A673 (cell line): ENCODE measurements at regions not wholly inside any gene's neighbourhood (a gene's known extent, or its start where the extent isn't known, plus 50 kb on each side); places are given as distances from the start of the nearest gene placed in this dataset.

Source experiments
- BruUV-seq: library from RNA; stranded (reverse); fragments of 400-500 nt; replicated peaks from 2 replicates; lab custom pipeline; 2021; lab: Mats Ljungman, UMichigan
- CTCF ChIA-PET: fragments of 300-600 bp; sonication (Branson Sonifier 250); formaldehyde crosslinking; loops from one replicate; lab custom pipeline; 2022; ENCODE audit warnings: antibody characterized with exemption; lab: Charles Lee
- POLR2A ChIA-PET: fragments of 300-600 bp; sonication (Branson Sonifier 250); formaldehyde crosslinking; loops from one replicate; lab custom pipeline; 2022; ENCODE audit warnings: antibody characterized with exemption; ENCODE audit not compliant: low non-redundant PET; lab: Charles Lee
- DNase-seq: peaks from one replicate; pipeline ENCODE4 v3.0.0-alpha.2; 2015; ENCODE audit warnings: low spot score
- H3K27ac ChIP-seq: fragments of 200-600 bp; sonication (generic); 2 replicates; pipeline ENCODE4 v1.5.1; 2016; ENCODE audit warnings: mixed run types, low read depth, mild to moderate bottlenecking, mixed read lengths, antibody characterized with exemption, low read length; ENCODE audit not compliant: poor library complexity, severe bottlenecking
- H3K27me3 ChIP-seq: fragments of 200-600 bp; sonication (generic); replicated peaks from 2 replicates; pipeline ENCODE4 v1.6.1; 2017; ENCODE audit warnings: mixed run types, low read depth, mild to moderate bottlenecking, mixed read lengths, antibody characterized with exemption, low read length; ENCODE audit not compliant: insufficient read depth, poor library complexity
- H3K36me3 ChIP-seq: fragments of 200-600 bp; sonication (generic); 2 replicates; pipeline ENCODE4 v1.6.1; 2016; ENCODE audit warnings: mixed run types, mild to moderate bottlenecking, mixed read lengths, antibody characterized with exemption, low read length; ENCODE audit not compliant: insufficient read depth, poor library complexity, severe bottlenecking
- H3K4me1 ChIP-seq: fragments of 200-600 bp; sonication (generic); 2 replicates; pipeline ENCODE4 v1.6.1; 2017; ENCODE audit warnings: mixed run types, mild to moderate bottlenecking, mixed read lengths, antibody characterized with exemption, low read length; ENCODE audit not compliant: insufficient read depth, poor library complexity, severe bottlenecking
- H3K4me3 ChIP-seq: fragments of 200-600 bp; sonication (generic); 2 replicates; pipeline ENCODE4 v1.5.1; 2016; ENCODE audit warnings: low read depth, mixed run types, mild to moderate bottlenecking, mixed read lengths, low read length; ENCODE audit not compliant: poor library complexity, severe bottlenecking
- H3K9me3 ChIP-seq: fragments of 200-600 bp; sonication (generic); 2 replicates; pipeline ENCODE4 v1.6.1; 2016; ENCODE audit warnings: mixed run types, low read depth, mild to moderate bottlenecking, mixed read lengths, antibody characterized with exemption, low read length; ENCODE audit not compliant: poor library complexity, severe bottlenecking
- CTCF ChIP-seq: fragments of 300-800, 200-600 bp; sonication (generic); conservative IDR thresholded peaks from 2 replicates; pipeline ENCODE4 v1.5.1; 2017; ENCODE audit warnings: low read depth, mild to moderate bottlenecking, antibody characterized with exemption, low read length, moderate library complexity, mixed read lengths
- EZH2 ChIP-seq: fragments of 200-600 bp; sonication (generic); IDR thresholded peaks from 2 replicates; pipeline ENCODE4 v1.6.1; 2017; ENCODE audit warnings: borderline replicate concordance, low read depth, mild to moderate bottlenecking, mixed read lengths, antibody characterized with exemption, low read length; ENCODE audit not compliant: poor library complexity, severe bottlenecking
- intact Hi-C: fragments of 100-400 bp; cut with micrococcal nuclease; formaldehyde crosslinking; loops from one replicate; pipeline ENCODE4 v1.10.0; 2022; ENCODE audit not compliant: unreplicated experiment

- Histone ChIP-seq H3K27me3 (peaks cover 31% of the 10 kb centered on the region), H3K4me1 (no peaks in the 10 kb centered on the region), H3K27ac (no peak overlapping the region), H3K4me3 (no peak overlapping the region), H3K9me3 (no peaks in the 10 kb centered on the region), H3K36me3 (no peaks in the 10 kb centered on the region)
- CTCF ChIA-PET, result no interaction called here
- POLR2A ChIA-PET, result no interaction called here
- BruUV-seq, result no TSS peak
- intact Hi-C loops, result no loop called here
- no peak for TF ChIP-seq CTCF
- TF ChIP-seq EZH2, result no peak
- no peak for DNase-seq
Measured at GRCh38 chr1:95503278-95504030, 269.4 kb downstream of the RWDD3 start.

- no peaks in the 10 kb centered on the region for H3K9me3 ChIP-seq
- no peak overlapping the region for H3K4me3 ChIP-seq
- H3K36me3 ChIP-seq, result no peaks in the 10 kb centered on the region
- no peak overlapping the region for H3K27ac ChIP-seq
- H3K27me3 ChIP-seq, result peaks cover 31% of the 10 kb centered on the region
- TF ChIP-seq EZH2 (no peak), CTCF (no peak)
- DNase-seq, result no peak
- no TSS peak for BruUV-seq
- ChIA-PET CTCF (no interaction called here), POLR2A (no interaction called here)
- intact Hi-C loops, result no loop called here
- no peaks in the 10 kb centered on the region for H3K4me1 ChIP-seq
Measured at GRCh38 chr1:95504321-95504720, 270.3 kb downstream of the RWDD3 start.

- intact Hi-C loops, result no loop called here
- Histone ChIP-seq H3K27ac (no peak overlapping the region), H3K9me3 (no peaks in the 10 kb centered on the region), H3K4me1 (no peaks in the 10 kb centered on the region), H3K27me3 (peaks cover 49% of the 10 kb centered on the region), H3K4me3 (no peak overlapping the region), H3K36me3 (no peaks in the 10 kb centered on the region)
- ChIA-PET CTCF (no interaction called here), POLR2A (no interaction called here)
- DNase-seq, result no peak
- no TSS peak for BruUV-seq
- TF ChIP-seq EZH2 (no peak), CTCF (no peak)
Measured at GRCh38 chr1:95506736-95507414, 272.9 kb downstream of the RWDD3 start.
